ENCODE measurements at regions not wholly inside any gene's neighbourhood (a gene's known extent, or its start where the extent isn't known, plus 50 kb on each side); places are given as distances from the start of the nearest gene placed in this dataset.

DNA sequence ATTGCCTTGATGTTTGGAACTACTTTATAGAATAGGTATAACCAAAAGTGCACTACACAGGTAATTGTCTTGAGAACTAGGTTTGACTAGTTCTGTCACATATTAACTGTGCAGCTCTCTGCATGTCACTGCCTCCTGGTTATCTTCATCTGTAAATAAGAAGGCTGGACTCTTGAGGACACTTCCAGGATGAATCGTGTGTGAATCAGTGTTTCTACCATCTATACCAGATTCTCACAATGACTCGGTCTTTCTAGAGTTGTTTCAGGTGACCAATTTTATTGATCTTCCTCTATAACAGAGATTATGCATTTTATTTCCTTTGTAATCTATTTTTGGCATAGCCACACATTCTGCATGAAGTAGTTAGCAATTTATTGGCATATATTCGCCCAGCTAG, 1181.0 kb upstream of the TENM4 start:
- Histone ChIP-seq H4K91ac (ENCODE audit: insufficient read depth, low read depth, low read length) (no peak overlapping the region), H4K8ac (ENCODE audit: low read depth in 2 of 2, low read length in 2 of 2) (no peak overlapping the region), H3K27ac (ENCODE audit: insufficient read depth, low read length) (no peak overlapping the region), H3K27me3 (ENCODE audit: control insufficient read depth, insufficient read depth, low read length) (no peaks in the 10 kb centered on the region), H2BK15ac (ENCODE audit: low read depth, low read length) (no peak overlapping the region), H3K14ac (replicated peaks; ENCODE audit: low read depth, low read length) (no peak overlapping the region), H3K4me2 (ENCODE audit: low read depth, low read length) (no peak overlapping the region), H3K4me3 (ENCODE audit: insufficient read depth, low read depth, low read length) (no peak overlapping the region), H3K9me3 (ENCODE audit: control insufficient read depth, insufficient read depth, low read length) (no peaks in the 10 kb centered on the region), H4K20me1 (ENCODE audit: insufficient read depth, low read length) (no peaks in the 10 kb centered on the region), H2AK9ac (replicated peaks; ENCODE audit: low read depth, low read length, poor library complexity) (no peak overlapping the region), H3K9me1 (ENCODE audit: insufficient read depth, low read length) (no peaks in the 10 kb centered on the region), H2AFZ (replicated peaks; ENCODE audit: low read length, poor library complexity) (no peak overlapping the region), H3K23ac (ENCODE audit: low read depth, low read length) (no peak overlapping the region), H2AK5ac (ENCODE audit: low read depth, low read length) (no peak overlapping the region), H3K9ac (ENCODE audit: low read depth, low read length) (no peak overlapping the region), H2BK20ac (ENCODE audit: low read depth, low read length) (no peak overlapping the region), H3K56ac (ENCODE audit: extremely low read depth, insufficient read depth, low read length) (no peak overlapping the region), H2BK5ac (ENCODE audit: low read depth, low read length, poor library complexity, severe bottlenecking) (no peak overlapping the region), H3K18ac (ENCODE audit: low read depth, low read length) (no peak overlapping the region), H3K36me3 (ENCODE audit: control insufficient read depth, insufficient read depth, low read length) (no peaks in the 10 kb centered on the region), H3K4me1 (ENCODE audit: control insufficient read depth, insufficient read depth, low read length) (no peaks in the 10 kb centered on the region), H4K5ac (ENCODE audit: low read depth, low read length) (no peak overlapping the region), H3K4ac (ENCODE audit: low read depth, low read length) (no peak overlapping the region), H3K79me1 (ENCODE audit: low read depth in 1 of 2, low read length in 2 of 2) (no peaks in the 10 kb centered on the region), H2BK120ac (ENCODE audit: low read depth, low read length) (no peak overlapping the region)
- ATAC-seq (ENCODE audit: low read depth) (no peak), DNase-seq (no peak)
- BruUV-seq (replicated peaks), result no TSS peak
- intact Hi-C loops (cut with micrococcal nuclease) (no loop called here), dilution Hi-C loops (cut with HindIII; ENCODE audit: low sequenced_read_pairs, unreplicated experiment) (no loop called here), in situ Hi-C loops (cut with MboI; ENCODE audit: low sequenced_read_pairs) (no loop called here)
- TF ChIP-seq POLR2A (IDR thresholded peaks at IDR 0.05; ENCODE audit: low read depth, low read length) (no peak), MAFK (IDR thresholded peaks at IDR 0.05; ENCODE audit: low read depth, low read length) (no peak), BHLHE40 (IDR thresholded peaks at IDR 0.05; ENCODE audit: low read depth, low read length) (no peak), RCOR1 (IDR thresholded peaks at IDR 0.05; ENCODE audit: insufficient replicate concordance, low read length) (no peak), NFE2L2 (IDR thresholded peaks at IDR 0.05; ENCODE audit: low read depth, low read length) (no peak), RFX5 (IDR thresholded peaks at IDR 0.05; ENCODE audit: low read depth, low read length) (no peak), FOS (IDR thresholded peaks at IDR 0.05; ENCODE audit: low read depth, low read length) (no peak), CHD1 (IDR thresholded peaks at IDR 0.05; ENCODE audit: low read depth, low read length) (no peak), MXI1 (IDR thresholded peaks at IDR 0.05; ENCODE audit: borderline replicate concordance, low read depth, low read length) (no peak), CEBPB (IDR thresholded peaks at IDR 0.05; ENCODE audit: low read depth, low read length) (no peak), MAZ (IDR thresholded peaks at IDR 0.05; ENCODE audit: borderline replicate concordance, low read depth, low read length) (no peak), RAD21 (IDR thresholded peaks at IDR 0.05; ENCODE audit: low read length) (no peak), SMC3 (IDR thresholded peaks at IDR 0.05; ENCODE audit: low read depth, low read length) (no peak)
- TF ChIP-seq, protein P1, sequence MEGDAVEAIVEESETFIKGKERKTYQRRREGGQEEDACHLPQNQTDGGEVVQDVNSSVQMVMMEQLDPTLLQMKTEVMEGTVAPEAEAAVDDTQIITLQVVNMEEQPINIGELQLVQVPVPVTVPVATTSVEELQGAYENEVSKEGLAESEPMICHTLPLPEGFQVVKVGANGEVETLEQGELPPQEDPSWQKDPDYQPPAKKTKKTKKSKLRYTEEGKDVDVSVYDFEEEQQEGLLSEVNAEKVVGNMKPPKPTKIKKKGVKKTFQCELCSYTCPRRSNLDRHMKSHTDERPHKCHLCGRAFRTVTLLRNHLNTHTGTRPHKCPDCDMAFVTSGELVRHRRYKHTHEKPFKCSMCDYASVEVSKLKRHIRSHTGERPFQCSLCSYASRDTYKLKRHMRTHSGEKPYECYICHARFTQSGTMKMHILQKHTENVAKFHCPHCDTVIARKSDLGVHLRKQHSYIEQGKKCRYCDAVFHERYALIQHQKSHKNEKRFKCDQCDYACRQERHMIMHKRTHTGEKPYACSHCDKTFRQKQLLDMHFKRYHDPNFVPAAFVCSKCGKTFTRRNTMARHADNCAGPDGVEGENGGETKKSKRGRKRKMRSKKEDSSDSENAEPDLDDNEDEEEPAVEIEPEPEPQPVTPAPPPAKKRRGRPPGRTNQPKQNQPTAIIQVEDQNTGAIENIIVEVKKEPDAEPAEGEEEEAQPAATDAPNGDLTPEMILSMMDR (conservative IDR thresholded peaks at IDR 0.05; ENCODE audit: low read depth, low read length), result no peak
- TF ChIP-seq, protein P2, sequence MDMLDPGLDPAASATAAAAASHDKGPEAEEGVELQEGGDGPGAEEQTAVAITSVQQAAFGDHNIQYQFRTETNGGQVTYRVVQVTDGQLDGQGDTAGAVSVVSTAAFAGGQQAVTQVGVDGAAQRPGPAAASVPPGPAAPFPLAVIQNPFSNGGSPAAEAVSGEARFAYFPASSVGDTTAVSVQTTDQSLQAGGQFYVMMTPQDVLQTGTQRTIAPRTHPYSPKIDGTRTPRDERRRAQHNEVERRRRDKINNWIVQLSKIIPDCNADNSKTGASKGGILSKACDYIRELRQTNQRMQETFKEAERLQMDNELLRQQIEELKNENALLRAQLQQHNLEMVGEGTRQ (IDR thresholded peaks at IDR 0.05; ENCODE audit: low read depth, low read length), result no peak
- TF ChIP-seq, protein P3, sequence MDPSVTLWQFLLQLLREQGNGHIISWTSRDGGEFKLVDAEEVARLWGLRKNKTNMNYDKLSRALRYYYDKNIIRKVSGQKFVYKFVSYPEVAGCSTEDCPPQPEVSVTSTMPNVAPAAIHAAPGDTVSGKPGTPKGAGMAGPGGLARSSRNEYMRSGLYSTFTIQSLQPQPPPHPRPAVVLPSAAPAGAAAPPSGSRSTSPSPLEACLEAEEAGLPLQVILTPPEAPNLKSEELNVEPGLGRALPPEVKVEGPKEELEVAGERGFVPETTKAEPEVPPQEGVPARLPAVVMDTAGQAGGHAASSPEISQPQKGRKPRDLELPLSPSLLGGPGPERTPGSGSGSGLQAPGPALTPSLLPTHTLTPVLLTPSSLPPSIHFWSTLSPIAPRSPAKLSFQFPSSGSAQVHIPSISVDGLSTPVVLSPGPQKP (IDR thresholded peaks at IDR 0.05; ENCODE audit: borderline replicate concordance, low read depth, low read length), result no peak
- POLR2A ChIA-PET (ENCODE audit: unreplicated experiment), result no interaction called here
- WGBS, 2 experiments (ENCODE audit: extremely low coverage in 2 of 2, insufficient read length in 1 of 2), result no CpG with 5 or more reads among the region's 3 CpGs
- CTCF ChIA-PET, result no interaction called here
